Gastroesophageal sphincter (tissue), 4 donors: ENCODE measurements at regions not wholly inside any gene's neighbourhood (a gene's known extent, or its start where the extent isn't known, plus 50 kb on each side); places are given as distances from the start of the nearest gene placed in this dataset.

Experiments
- ATAC-seq: fragments of 150-250 bp; one replicate; pipeline ENCODE4 v1.9.1; 2016; ENCODE audit warnings: mild to moderate bottlenecking, moderate library complexity
- H3K27ac ChIP-seq, 4 donors: fragments of 200-600 bp; sonication (generic) in 3 of 4; 1 replicate in 3 of 4; 2 replicates in 1 of 4; pipeline ENCODE4 v1.5.1; 2016 to 2019
- H3K27me3 ChIP-seq: fragments of 200-600 bp; sonication (generic); one replicate; pipeline ENCODE4 v1.5.1; 2019
- H3K36me3 ChIP-seq, 2 donors: fragments of 200-600 bp; sonication (generic); one replicate each; pipeline ENCODE4 v1.5.1; 2019; ENCODE audit warnings: control low read depth in 1 of 2
- H3K4me1 ChIP-seq, 3 donors: fragments of 200-600 bp; sonication (generic); 1 replicate in 2 of 3; 2 replicates in 1 of 3; pipeline ENCODE4 v1.5.1; 2016 to 2019; ENCODE audit warnings: control low read depth in 2 of 3
- H3K4me3 ChIP-seq, 2 donors: fragments of 200-600 bp; sonication (generic); one replicate each; pipeline ENCODE4 v1.5.1; 2019; ENCODE audit warnings: mild to moderate bottlenecking in 1 of 2, moderate library complexity in 1 of 2
- H3K9me3 ChIP-seq, 3 donors: fragments of 200-600 bp; sonication (generic); one replicate each; pipeline ENCODE4 v1.5.1; 2017 to 2019; ENCODE audit warnings: control low read depth in 2 of 3
- EP300 ChIP-seq: sonication (generic); formaldehyde crosslinking; IDR thresholded peaks from one replicate; pipeline ENCODE4 v1.6.1; 2017; ENCODE audit warnings: antibody characterized with exemption, mild to moderate bottlenecking
- POLR2A ChIP-seq, 2 donors: fragments of 450-650 bp; IDR thresholded peaks; one replicate each; pipeline ENCODE4 v1.6.1; 2017; ENCODE audit warnings: antibody characterized with exemption in 2 of 2, mild to moderate bottlenecking in 2 of 2, moderate library complexity in 1 of 2
- POLR2AphosphoS5 ChIP-seq: sonication (generic); formaldehyde crosslinking; IDR thresholded peaks from one replicate; pipeline ENCODE4 v1.6.1; 2017; ENCODE audit warnings: antibody characterized with exemption
- whole genome bisulfite sequencing, 2 donors: methylation state at CpG; one replicate each; pipeline ENCODE4 v1.1.5; 2018; ENCODE audit warnings: low coverage in 1 of 2; 5-methylcytosine and 5-hydroxymethylcytosine counted together
- TF ChIP-seq, protein P1 (sequence below), 4 experiments: fragments of 200-600 bp in 2 of 4; fragments of 450-650 bp in 2 of 4; sonication (generic) in 1 of 4; IDR thresholded peaks; one replicate each; pipeline ENCODE4 v1.5.1; 2017 to 2019; ENCODE audit warnings: antibody characterized with exemption in 4 of 4, mild to moderate bottlenecking in 2 of 4, moderate library complexity in 2 of 4

DNA sequence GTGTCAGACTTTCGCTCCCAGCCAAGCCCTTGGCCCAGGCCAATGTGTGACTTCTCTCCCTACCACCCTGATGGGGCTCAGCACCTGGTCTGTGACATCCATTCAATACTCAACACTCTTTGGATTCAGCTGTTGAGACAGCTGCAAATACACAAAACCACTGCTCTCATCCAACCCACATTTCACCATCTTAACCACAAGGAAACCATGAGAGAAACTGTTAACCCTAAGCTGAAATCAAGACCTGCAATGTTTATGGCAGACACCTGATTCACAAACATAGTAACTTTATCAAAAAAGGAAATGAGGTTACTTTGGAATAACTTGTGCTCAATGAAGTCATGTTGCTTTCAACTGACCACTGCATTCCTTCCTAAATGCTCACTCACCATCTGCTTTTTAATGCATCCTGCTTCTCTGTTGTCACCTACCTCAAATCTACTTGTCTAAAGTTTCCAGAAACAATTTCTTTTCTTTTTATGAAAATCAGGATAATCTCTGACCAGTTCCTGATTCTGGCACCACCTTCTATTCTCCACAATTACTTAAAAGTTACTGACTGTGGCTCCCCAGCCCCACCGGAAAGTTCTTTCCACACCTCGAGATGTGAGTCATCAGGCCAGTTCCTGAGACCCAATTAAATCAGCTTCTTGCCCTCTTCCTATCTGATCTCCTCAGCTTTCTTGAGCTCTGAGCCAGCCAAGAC, 88.2 kb downstream of the NOG start:
- TF ChIP-seq POLR2AphosphoS5 (no peak), EP300 (no peak), POLR2A (IDR thresholded peaks at IDR 0.05) (no peak)
- TF ChIP-seq, protein P1, sequence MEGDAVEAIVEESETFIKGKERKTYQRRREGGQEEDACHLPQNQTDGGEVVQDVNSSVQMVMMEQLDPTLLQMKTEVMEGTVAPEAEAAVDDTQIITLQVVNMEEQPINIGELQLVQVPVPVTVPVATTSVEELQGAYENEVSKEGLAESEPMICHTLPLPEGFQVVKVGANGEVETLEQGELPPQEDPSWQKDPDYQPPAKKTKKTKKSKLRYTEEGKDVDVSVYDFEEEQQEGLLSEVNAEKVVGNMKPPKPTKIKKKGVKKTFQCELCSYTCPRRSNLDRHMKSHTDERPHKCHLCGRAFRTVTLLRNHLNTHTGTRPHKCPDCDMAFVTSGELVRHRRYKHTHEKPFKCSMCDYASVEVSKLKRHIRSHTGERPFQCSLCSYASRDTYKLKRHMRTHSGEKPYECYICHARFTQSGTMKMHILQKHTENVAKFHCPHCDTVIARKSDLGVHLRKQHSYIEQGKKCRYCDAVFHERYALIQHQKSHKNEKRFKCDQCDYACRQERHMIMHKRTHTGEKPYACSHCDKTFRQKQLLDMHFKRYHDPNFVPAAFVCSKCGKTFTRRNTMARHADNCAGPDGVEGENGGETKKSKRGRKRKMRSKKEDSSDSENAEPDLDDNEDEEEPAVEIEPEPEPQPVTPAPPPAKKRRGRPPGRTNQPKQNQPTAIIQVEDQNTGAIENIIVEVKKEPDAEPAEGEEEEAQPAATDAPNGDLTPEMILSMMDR (IDR thresholded peaks at IDR 0.05): no peak
- ATAC-seq: no peak
- WGBS, 2 donors: 44 to 84% methylated on average over 2 to 3 of the region's 3 CpGs
- no peak overlapping the region for H3K4me3 ChIP-seq
- no peaks in the 10 kb centered on the region for H3K9me3 ChIP-seq
- no peak overlapping the region for H3K27ac ChIP-seq
- H3K36me3 ChIP-seq: no peaks in the 10 kb centered on the region
- peaks cover 0 to 14% (median 8%) of the 10 kb centered on the region in 3 donors for H3K4me1 ChIP-seq
- H3K27me3 ChIP-seq: peaks cover 81% of the 10 kb centered on the region

DNA sequence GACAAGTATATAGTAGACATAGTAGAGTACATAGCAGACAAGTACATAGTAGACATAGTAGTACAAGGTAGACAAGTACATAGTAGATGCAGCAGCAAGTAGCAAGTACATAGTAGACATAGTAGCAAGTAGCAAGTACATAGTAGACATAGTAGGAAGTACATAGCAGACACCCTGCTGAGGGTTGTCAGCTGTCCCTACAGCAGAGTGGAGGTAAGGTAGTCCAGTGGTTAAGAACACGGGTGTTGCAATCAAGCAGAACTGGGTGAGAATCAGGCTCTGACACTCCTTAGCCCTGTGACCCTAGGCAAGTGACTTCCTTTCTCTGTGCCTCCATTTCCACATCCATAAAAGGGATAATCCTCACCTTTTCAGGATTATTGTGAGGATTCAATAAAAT, 94.7 kb downstream of the NOG start:
- Histone ChIP-seq H3K27ac (no peak overlapping the region), H3K4me3 (no peak overlapping the region), H3K4me1 (no peaks in the 10 kb centered on the region), H3K36me3 (no peaks in the 10 kb centered on the region), H3K27me3 (peaks cover 23% of the 10 kb centered on the region), H3K9me3 (no peaks in the 10 kb centered on the region)
- 80 to 83% methylated on average over 1 of the region's 1 CpG for WGBS, 2 donors
- TF ChIP-seq POLR2A (IDR thresholded peaks at IDR 0.05) (no peak), EP300 (no peak), POLR2AphosphoS5 (no peak)
- TF ChIP-seq, protein P1 (IDR thresholded peaks at IDR 0.05): no peak
- ATAC-seq: no peak

DNA sequence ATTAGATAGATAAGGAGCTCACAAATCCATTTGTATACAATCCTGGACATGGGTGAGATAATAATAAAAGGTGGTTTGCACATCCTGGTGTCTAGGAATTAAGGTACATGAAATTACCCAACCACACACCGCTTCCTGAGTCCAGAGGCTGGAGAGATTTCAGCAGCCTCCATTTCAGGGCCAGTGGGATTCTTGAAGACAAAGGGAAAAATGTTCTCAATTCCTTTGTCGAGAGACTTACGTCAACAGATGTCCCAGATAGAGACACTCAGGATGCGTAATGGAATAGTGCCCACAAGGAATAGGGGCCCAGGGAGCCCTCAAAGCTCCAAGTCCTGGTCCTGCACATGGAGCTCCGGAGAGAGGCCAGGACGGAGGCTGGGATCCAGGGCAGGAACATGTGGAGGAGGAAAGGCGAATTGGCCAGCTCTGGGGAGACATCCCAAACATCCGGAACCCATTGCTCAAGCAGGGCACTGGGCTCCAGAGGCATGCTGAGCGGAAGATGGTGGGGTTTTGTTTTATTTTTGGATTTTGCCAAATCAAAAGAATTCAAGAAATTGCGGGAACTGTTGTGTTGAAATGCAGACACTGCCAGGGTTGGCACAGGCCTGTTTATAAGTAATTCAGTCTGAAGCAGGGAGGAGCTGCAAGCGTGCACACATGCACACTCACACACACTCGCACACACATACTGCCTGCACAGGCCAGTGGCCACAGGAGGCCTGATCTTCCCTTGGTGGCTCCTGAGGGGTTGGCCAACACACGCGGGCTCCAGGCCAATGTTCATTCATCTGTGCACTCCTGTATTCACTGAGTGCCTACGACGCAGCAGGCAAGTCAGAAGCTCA, 97.2 kb downstream of the NOG start:
- 94 to 100% methylated on average over 2 to 11 of the region's 16 CpGs for WGBS, 2 donors
- Histone ChIP-seq H3K27ac (no peak overlapping the region), H3K27me3 (peaks cover 4% of the 10 kb centered on the region), H3K4me1 (no peaks in the 10 kb centered on the region), H3K4me3 (no peak overlapping the region), H3K9me3 (no peaks in the 10 kb centered on the region), H3K36me3 (no peaks in the 10 kb centered on the region)
- TF ChIP-seq, protein P1 (IDR thresholded peaks at IDR 0.05): no peak
- no peak for TF ChIP-seq POLR2A (IDR thresholded peaks at IDR 0.05)
- no peak for TF ChIP-seq EP300
- TF ChIP-seq POLR2AphosphoS5: no peak
- no peak for ATAC-seq

DNA sequence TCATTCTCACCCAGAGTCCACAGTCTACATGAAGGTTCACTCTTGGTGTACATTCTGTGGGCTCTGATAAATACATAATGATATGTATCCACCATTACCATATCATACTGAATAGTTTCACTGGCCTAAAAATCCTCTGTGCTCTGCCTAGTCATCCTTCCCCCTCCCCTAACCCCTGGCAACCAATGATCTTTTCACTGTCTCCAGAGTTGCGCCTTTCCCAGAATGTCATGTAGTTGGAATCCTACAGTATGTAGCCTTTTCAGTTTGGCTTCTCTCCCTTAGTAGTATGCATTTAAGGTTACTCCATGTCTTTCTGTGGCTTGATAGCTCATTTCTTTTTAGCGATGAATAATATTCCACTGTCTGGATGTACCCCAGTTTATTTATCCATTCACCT, 101.3 kb downstream of the NOG start:
- no peak for ATAC-seq
- no peaks in the 10 kb centered on the region for H3K9me3 ChIP-seq
- no peak overlapping the region for H3K27ac ChIP-seq
- no peaks in the 10 kb centered on the region for H3K36me3 ChIP-seq
- peaks cover 0 to 12% (median 10%) of the 10 kb centered on the region in 3 donors for H3K4me1 ChIP-seq
- no peak for TF ChIP-seq EP300
- TF ChIP-seq, protein P1 (IDR thresholded peaks at IDR 0.05): no peak
- TF ChIP-seq POLR2AphosphoS5: no peak
- no peak for TF ChIP-seq POLR2A (IDR thresholded peaks at IDR 0.05)
- WGBS, 2 donors: 71 to 94% methylated on average over 2 of the region's 2 CpGs
- no peaks in the 10 kb centered on the region for H3K27me3 ChIP-seq
- H3K4me3 ChIP-seq: no peak overlapping the region
